H9 (cell line): ENCODE measurements at regions not wholly inside any gene's neighbourhood (a gene's known extent, or its start where the extent isn't known, plus 50 kb on each side); places are given as distances from the start of the nearest gene placed in this dataset.

ENCODE experiments used
- DNase-seq: peaks from one replicate; pipeline ENCODE4 v3.0.0-alpha.2; 2017
- H2AFZ ChIP-seq: one replicate; pipeline ENCODE4 v1.6.1; 2013; ENCODE audit warnings: mild to moderate bottlenecking, low read length, control low read depth, moderate library complexity
- H2AK5ac ChIP-seq: 2 replicates; pipeline ENCODE4 v1.6.1; 2013; ENCODE audit warnings: low read length, control low read depth, mixed read lengths; ENCODE audit not compliant: insufficient read length
- H2BK120ac ChIP-seq: one replicate; pipeline ENCODE4 v1.6.1; 2013; ENCODE audit warnings: low read depth, mild to moderate bottlenecking, low read length, control low read depth, inconsistent platforms; ENCODE audit not compliant: poor library complexity, severe bottlenecking
- H2BK12ac ChIP-seq: 2 replicates; pipeline ENCODE4 v1.6.1; 2013; ENCODE audit warnings: low read length, control low read depth, mixed read lengths, low read depth; ENCODE audit not compliant: insufficient read length
- H2BK15ac ChIP-seq: 2 replicates; pipeline ENCODE4 v1.6.1; 2013; ENCODE audit warnings: low read depth, low read length, control low read depth
- H2BK20ac ChIP-seq: one replicate; pipeline ENCODE4 v1.6.1; 2013; ENCODE audit warnings: low read depth, mild to moderate bottlenecking, low read length, control low read depth, inconsistent platforms; ENCODE audit not compliant: poor library complexity, severe bottlenecking
- H2BK5ac ChIP-seq: 2 replicates; pipeline ENCODE4 v1.6.1; 2013; ENCODE audit warnings: low read length, control low read depth, mixed read lengths; ENCODE audit not compliant: insufficient read length
- H3K14ac ChIP-seq: 2 replicates; pipeline ENCODE4 v1.6.1; 2013; ENCODE audit warnings: low read length, control low read depth; ENCODE audit not compliant: insufficient read depth
- H3K18ac ChIP-seq: 2 replicates; pipeline ENCODE4 v1.6.1; 2013; ENCODE audit warnings: low read depth, mild to moderate bottlenecking, mixed read lengths, low read length, control low read depth; ENCODE audit not compliant: insufficient read length
- H3K23ac ChIP-seq: 2 replicates; pipeline ENCODE4 v1.6.1; 2013; ENCODE audit warnings: low read length, control low read depth, mixed read lengths, low read depth; ENCODE audit not compliant: insufficient read length
- H3K23me2 ChIP-seq: 2 replicates; pipeline ENCODE4 v1.6.1; 2013; ENCODE audit warnings: low read depth, mild to moderate bottlenecking, mixed read lengths, low read length, control low read depth; ENCODE audit not compliant: insufficient read length, poor library complexity, severe bottlenecking
- H3K27ac ChIP-seq: 2 replicates; pipeline ENCODE4 v1.5.1; 2013; ENCODE audit warnings: low read length, control low read depth, mixed read lengths, low read depth; ENCODE audit not compliant: insufficient read length
- H3K27me3 ChIP-seq: 2 replicates; pipeline ENCODE4 v1.6.1; 2013; ENCODE audit warnings: low read length, control low read depth, inconsistent platforms; ENCODE audit not compliant: insufficient read depth
- H3K4ac ChIP-seq: 2 replicates; pipeline ENCODE4 v1.6.1; 2013; ENCODE audit warnings: low read depth, mild to moderate bottlenecking, control low read depth, inconsistent platforms, low read length, moderate library complexity
- H3K4me1 ChIP-seq: 2 replicates; pipeline ENCODE4 v1.6.1; 2013; ENCODE audit warnings: low read length, control low read depth, inconsistent platforms; ENCODE audit not compliant: insufficient read depth
- H3K4me2 ChIP-seq: 2 replicates; pipeline ENCODE4 v1.6.1; 2013; ENCODE audit warnings: low read length, control low read depth, mixed read lengths; ENCODE audit not compliant: insufficient read length, insufficient read depth
- H3K56ac ChIP-seq: 2 replicates; pipeline ENCODE4 v1.6.1; 2013; ENCODE audit warnings: low read depth, mild to moderate bottlenecking, mixed read lengths, low read length, control low read depth; ENCODE audit not compliant: insufficient read length
- H3K79me1 ChIP-seq: 2 replicates; pipeline ENCODE4 v1.6.1; 2013; ENCODE audit warnings: low read depth, mild to moderate bottlenecking, moderate library complexity, low read length, control low read depth, inconsistent platforms; ENCODE audit not compliant: insufficient read depth, poor library complexity, severe bottlenecking
- H3K79me2 ChIP-seq: 2 replicates; pipeline ENCODE4 v1.6.1; 2013; ENCODE audit warnings: low read length, control low read depth, inconsistent platforms; ENCODE audit not compliant: insufficient read depth
- H3K9ac ChIP-seq: 2 replicates; pipeline ENCODE4 v1.6.1; 2013; ENCODE audit warnings: low read length, control low read depth, mixed read lengths; ENCODE audit not compliant: insufficient read length; ENCODE audit errors: extremely low read depth
- H3K9me3 ChIP-seq: one replicate; pipeline ENCODE4 v1.6.1; 2013; ENCODE audit warnings: low read depth, low read length, inconsistent platforms; ENCODE audit not compliant: control insufficient read depth
- H3T11ph ChIP-seq: one replicate; pipeline ENCODE4 v1.6.1; 2013; ENCODE audit warnings: mild to moderate bottlenecking, low read length, control low read depth, inconsistent platforms
- H4K20me1 ChIP-seq: one replicate; pipeline ENCODE4 v1.6.1; 2013; ENCODE audit not compliant: control insufficient read depth, insufficient read length, insufficient read depth
- H4K5ac ChIP-seq: 2 replicates; pipeline ENCODE4 v1.6.1; 2013; ENCODE audit warnings: low read depth, mild to moderate bottlenecking, mixed read lengths, low read length, control low read depth; ENCODE audit not compliant: insufficient read length
- H4K8ac ChIP-seq: replicated peaks from 2 replicates; pipeline ENCODE4 v1.6.1; 2013; ENCODE audit warnings: low read length, control low read depth, mixed read lengths, low read depth; ENCODE audit not compliant: insufficient read length
- H4K91ac ChIP-seq: 2 replicates; pipeline ENCODE4 v1.6.1; 2013; ENCODE audit warnings: low read depth, mild to moderate bottlenecking, moderate library complexity, mixed read lengths, low read length, control low read depth; ENCODE audit not compliant: insufficient read length
- H3K27ac Mint-ChIP-seq, 3 experiments: 2 replicates in 2 of 3; 3 replicates in 1 of 3; pipeline ENCODE4 v1.8.0; 2020 to 2021; ENCODE audit warnings: mixed read lengths in 3 of 3, mild to moderate bottlenecking in 1 of 3, moderate library complexity in 1 of 3
- H3K27me3 Mint-ChIP-seq: 2 replicates; pipeline ENCODE4 v1.8.0; 2021; ENCODE audit warnings: low read depth, mild to moderate bottlenecking, moderate library complexity, mixed read lengths
- H3K36me3 Mint-ChIP-seq, 3 experiments: 2 replicates in 2 of 3; 3 replicates in 1 of 3; pipeline ENCODE4 v1.8.0; 2020 to 2021; ENCODE audit warnings: low read depth in 3 of 3, mixed read lengths in 3 of 3; ENCODE audit not compliant: insufficient read depth in 1 of 3
- H3K4me1 Mint-ChIP-seq, 2 experiments: 2 replicates each; pipeline ENCODE4 v1.8.0; 2020; ENCODE audit warnings: mixed read lengths in 2 of 2
- H3K4me3 Mint-ChIP-seq, 2 experiments: 2 replicates in 1 of 2; 3 replicates in 1 of 2; pipeline ENCODE4 v1.8.0; 2020 to 2021; ENCODE audit warnings: mild to moderate bottlenecking in 2 of 2, mixed read lengths in 2 of 2, moderate library complexity in 1 of 2
- H3K9me3 Mint-ChIP-seq, 2 experiments: 2 replicates in 1 of 2; 3 replicates in 1 of 2; pipeline ENCODE4 v1.8.0; 2020; ENCODE audit warnings: mild to moderate bottlenecking in 2 of 2, mixed read lengths in 2 of 2, moderate library complexity in 1 of 2
- CTCF ChIP-seq: fragments of 200-600 bp; sonication (generic); conservative IDR thresholded peaks from 3 replicates; pipeline ENCODE4 v1.8.0; 2021; ENCODE audit warnings: antibody characterized with exemption, mild to moderate bottlenecking
- whole genome bisulfite sequencing: extraction: QIAGEN DNeasy Blood & Tissue Kit; methylation state at CpG from one replicate; pipeline ENCODE4 v1.1.7; 2013; ENCODE audit warnings: missing lambda C conversion rate, low lambda C conversion rate, mixed read lengths; ENCODE audit not compliant: insufficient read length; ENCODE audit errors: extremely low coverage; 5-methylcytosine and 5-hydroxymethylcytosine counted together

DNA sequence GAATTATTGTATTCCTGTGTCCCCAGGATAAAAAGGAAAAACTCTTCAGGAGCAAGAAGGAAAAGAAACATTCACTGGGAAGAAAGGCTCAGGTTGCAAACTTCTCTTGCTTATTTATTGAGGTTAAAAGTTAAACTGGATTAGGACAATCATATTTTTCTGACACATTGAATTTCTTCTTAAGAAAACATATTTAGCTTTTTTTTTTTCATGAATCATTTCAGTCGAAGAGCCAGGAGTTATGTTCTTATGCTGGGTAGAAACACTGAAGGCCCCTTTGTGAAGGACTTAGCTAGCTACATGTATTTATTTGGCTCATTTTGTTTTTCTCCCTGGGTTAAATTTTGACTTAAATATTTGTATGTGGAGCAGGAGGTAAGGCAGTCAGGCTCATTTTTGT is 434.0 kb downstream of the KLF5 start:
- Mint-ChIP-seq H3K27ac (no peak overlapping the region), H3K4me3 (no peak overlapping the region)
- TF ChIP-seq CTCF, result no peak

More for the DNA sequence above, 434.0 kb downstream of the KLF5 start:
- Histone ChIP-seq H3K4me2 (no peak overlapping the region), H3K9me3 (no peaks in the 10 kb centered on the region), H4K91ac (no peak overlapping the region), H2BK12ac (no peak overlapping the region), H3K27me3 (no peaks in the 10 kb centered on the region), H3K56ac (no peak overlapping the region), H2BK20ac (no peak overlapping the region), H2BK15ac (no peak overlapping the region), H2BK5ac (no peak overlapping the region), H3K14ac (no peak overlapping the region), H3K4ac (no peak overlapping the region), H2AK5ac (no peak overlapping the region), H2BK120ac (no peak overlapping the region), H3K23me2 (no peaks in the 10 kb centered on the region), H3K18ac (no peak overlapping the region), H3K23ac (no peak overlapping the region), H4K5ac (no peak overlapping the region), H3K27ac (no peak overlapping the region), H3K4me1 (no peaks in the 10 kb centered on the region), H3K79me1 (no peaks in the 10 kb centered on the region), H4K20me1 (no peaks in the 10 kb centered on the region), H3K9ac (no peak overlapping the region), H3T11ph (no peak overlapping the region), H3K79me2 (no peaks in the 10 kb centered on the region), H4K8ac (no peak overlapping the region), H2AFZ (no peak overlapping the region)
- Mint-ChIP-seq H3K27me3 (no peaks in the 10 kb centered on the region), H3K9me3 (peaks cover 0 to 5% of the 10 kb centered on the region in 2 experiments; a peak in 2 of 5 replicates), H3K4me1 (no peaks in the 10 kb centered on the region), H3K36me3 (peaks cover 0 to 7% (median 0%) of the 10 kb centered on the region in 3 experiments; a peak in 1 of 7 replicates)
- no peak for DNase-seq
- WGBS, result no CpG with 5 or more reads among the region's 1 CpG
